Dendritic cell treated with granulocyte-macrophage colony-stimulating factor and Interleukin-4, amounts not matched to agents 40 ng/mL and 50 ng/mL, for 4 days (primary cell): ENCODE measurements at regions not wholly inside any gene's neighbourhood (a gene's known extent, or its start where the extent isn't known, plus 50 kb on each side); places are given as distances from the start of the nearest gene placed in this dataset.

Source experiments
- H3K27ac Mint-ChIP-seq: one replicate; pipeline ENCODE4 v1.8.0; 2022; ENCODE audit warnings: mild to moderate bottlenecking, mixed read lengths
- H3K27me3 Mint-ChIP-seq: one replicate; pipeline ENCODE4 v1.8.0; 2022; ENCODE audit warnings: mild to moderate bottlenecking, mixed read lengths
- H3K36me3 Mint-ChIP-seq: one replicate; pipeline ENCODE4 v1.8.0; 2022; ENCODE audit warnings: low read depth, mixed read lengths
- H3K4me1 Mint-ChIP-seq: one replicate; pipeline ENCODE4 v1.8.0; 2022; ENCODE audit warnings: low read depth, mixed read lengths
- H3K4me3 Mint-ChIP-seq: one replicate; pipeline ENCODE4 v1.8.0; 2022; ENCODE audit warnings: mild to moderate bottlenecking, moderate library complexity, mixed read lengths
- H3K9me3 Mint-ChIP-seq: one replicate; pipeline ENCODE4 v1.8.0; 2022; ENCODE audit warnings: mixed read lengths
- intact Hi-C: fragments of 100-400 bp; cut with micrococcal nuclease; formaldehyde crosslinking; loops from one replicate; pipeline ENCODE4 v1.15.0; 2022

- no peaks in the 10 kb centered on the region for H3K27me3 Mint-ChIP-seq
- H3K36me3 Mint-ChIP-seq = no peaks in the 10 kb centered on the region
- intact Hi-C loops = no loop called here
- no peaks in the 10 kb centered on the region for H3K4me1 Mint-ChIP-seq
- H3K27ac Mint-ChIP-seq = no peak overlapping the region
- no peak overlapping the region for H3K4me3 Mint-ChIP-seq
- H3K9me3 Mint-ChIP-seq = no peaks in the 10 kb centered on the region
These were observed 461.2 kb downstream of the TLR4 start for GRCh38 chr9:118165451-118165850.

GRCh38 chr9:118170032-118170955 is 466.1 kb downstream of the TLR4 start:
- Mint-ChIP-seq H3K27ac (no peak overlapping the region), H3K36me3 (no peaks in the 10 kb centered on the region), H3K4me1 (no peaks in the 10 kb centered on the region), H3K4me3 (no peak overlapping the region), H3K9me3 (no peaks in the 10 kb centered on the region), H3K27me3 (no peaks in the 10 kb centered on the region)
- intact Hi-C loops = no loop called here

- Mint-ChIP-seq H3K4me1 (no peaks in the 10 kb centered on the region), H3K4me3 (no peak overlapping the region), H3K9me3 (no peaks in the 10 kb centered on the region), H3K27me3 (no peaks in the 10 kb centered on the region), H3K36me3 (no peaks in the 10 kb centered on the region), H3K27ac (no peak overlapping the region)
- intact Hi-C loops = no loop called here
These were observed 473.0 kb downstream of the TLR4 start for GRCh38 chr9:118177241-118177640.

- Mint-ChIP-seq H3K4me3 (no peak overlapping the region), H3K36me3 (no peaks in the 10 kb centered on the region), H3K4me1 (no peaks in the 10 kb centered on the region), H3K9me3 (no peaks in the 10 kb centered on the region), H3K27me3 (no peaks in the 10 kb centered on the region), H3K27ac (no peak overlapping the region)
- intact Hi-C loops = no loop called here
These were observed 479.4 kb downstream of the TLR4 start for GRCh38 chr9:118183576-118183975.

GRCh38 chr9:118187408-118187807 is 483.2 kb downstream of the TLR4 start:
- Mint-ChIP-seq H3K36me3 (no peaks in the 10 kb centered on the region), H3K27ac (no peak overlapping the region), H3K27me3 (no peaks in the 10 kb centered on the region), H3K4me1 (no peaks in the 10 kb centered on the region), H3K4me3 (no peak overlapping the region), H3K9me3 (peaks cover 17% of the 10 kb centered on the region)
- intact Hi-C loops = no loop called here

GRCh38 chr9:118189615-118190014 is 485.4 kb downstream of the TLR4 start:
- Mint-ChIP-seq H3K9me3 (peaks cover 25% of the 10 kb centered on the region), H3K36me3 (no peaks in the 10 kb centered on the region), H3K4me3 (no peak overlapping the region), H3K4me1 (no peaks in the 10 kb centered on the region), H3K27me3 (no peaks in the 10 kb centered on the region), H3K27ac (no peak overlapping the region)
- intact Hi-C loops = no loop called here

GRCh38 chr9:118192807-118193206 is 488.6 kb downstream of the TLR4 start:
- Mint-ChIP-seq H3K27ac (no peak overlapping the region), H3K36me3 (no peaks in the 10 kb centered on the region), H3K9me3 (peaks cover 25% of the 10 kb centered on the region), H3K4me1 (no peaks in the 10 kb centered on the region), H3K4me3 (no peak overlapping the region), H3K27me3 (no peaks in the 10 kb centered on the region)
- intact Hi-C loops = no loop called here

- intact Hi-C loops = no loop called here
- Mint-ChIP-seq H3K4me3 (no peak overlapping the region), H3K27me3 (no peaks in the 10 kb centered on the region), H3K4me1 (no peaks in the 10 kb centered on the region), H3K27ac (no peak overlapping the region), H3K9me3 (peaks cover 10% of the 10 kb centered on the region), H3K36me3 (no peaks in the 10 kb centered on the region)
These were observed 505.1 kb downstream of the TLR4 start for GRCh38 chr9:118209343-118209742.

GRCh38 chr9:118215549-118215948 is 511.3 kb downstream of the TLR4 start:
- Mint-ChIP-seq H3K9me3 (no peaks in the 10 kb centered on the region), H3K27me3 (no peaks in the 10 kb centered on the region), H3K36me3 (no peaks in the 10 kb centered on the region), H3K4me3 (no peak overlapping the region), H3K4me1 (no peaks in the 10 kb centered on the region), H3K27ac (no peak overlapping the region)
- intact Hi-C loops = no loop called here

- H3K27ac Mint-ChIP-seq = no peak overlapping the region
- intact Hi-C loops = no loop called here
These were observed 518.2 kb downstream of the TLR4 start for GRCh38 chr9:118222375-118222774.

GRCh38 chr9:118223111-118223510 is 518.9 kb downstream of the TLR4 start:
- intact Hi-C loops = no loop called here
- Mint-ChIP-seq H3K36me3 (no peaks in the 10 kb centered on the region), H3K27me3 (no peaks in the 10 kb centered on the region), H3K4me1 (no peaks in the 10 kb centered on the region), H3K4me3 (no peak overlapping the region), H3K9me3 (no peaks in the 10 kb centered on the region), H3K27ac (no peak overlapping the region)

More at GRCh38 chr9:118222375-118222774, 518.2 kb downstream of the TLR4 start:
- Mint-ChIP-seq H3K27me3 (no peaks in the 10 kb centered on the region), H3K9me3 (no peaks in the 10 kb centered on the region), H3K4me3 (no peak overlapping the region), H3K36me3 (no peaks in the 10 kb centered on the region), H3K4me1 (no peaks in the 10 kb centered on the region)

- no peaks in the 10 kb centered on the region for H3K27me3 Mint-ChIP-seq
- H3K4me1 Mint-ChIP-seq = no peaks in the 10 kb centered on the region
- no peaks in the 10 kb centered on the region for H3K9me3 Mint-ChIP-seq
- intact Hi-C loops = no loop called here
- H3K36me3 Mint-ChIP-seq = no peaks in the 10 kb centered on the region
- no peak overlapping the region for H3K27ac Mint-ChIP-seq
- H3K4me3 Mint-ChIP-seq = no peak overlapping the region
These were observed 526.1 kb downstream of the TLR4 start for GRCh38 chr9:118230329-118230728.

GRCh38 chr9:118236625-118237024 is 532.4 kb downstream of the TLR4 start:
- intact Hi-C loops = no loop called here
- Mint-ChIP-seq H3K4me3 (no peak overlapping the region), H3K9me3 (peaks cover 15% of the 10 kb centered on the region), H3K27ac (no peak overlapping the region), H3K36me3 (no peaks in the 10 kb centered on the region), H3K27me3 (no peaks in the 10 kb centered on the region), H3K4me1 (no peaks in the 10 kb centered on the region)

GRCh38 chr9:118238139-118238538 is 533.9 kb downstream of the TLR4 start:
- Mint-ChIP-seq H3K9me3 (peaks cover 18% of the 10 kb centered on the region), H3K27me3 (no peaks in the 10 kb centered on the region), H3K4me3 (no peak overlapping the region), H3K4me1 (no peaks in the 10 kb centered on the region), H3K36me3 (no peaks in the 10 kb centered on the region), H3K27ac (no peak overlapping the region)
- intact Hi-C loops = no loop called here

- Mint-ChIP-seq H3K4me3 (no peak overlapping the region), H3K36me3 (no peaks in the 10 kb centered on the region), H3K9me3 (peaks cover 9% of the 10 kb centered on the region), H3K27me3 (no peaks in the 10 kb centered on the region), H3K27ac (no peak overlapping the region), H3K4me1 (no peaks in the 10 kb centered on the region)
- intact Hi-C loops = no loop called here
These were observed 547.8 kb downstream of the TLR4 start for GRCh38 chr9:118252027-118252426.
